Right lung (tissue), 2 donors: ENCODE measurements at regions not wholly inside any gene's neighbourhood (a gene's known extent, or its start where the extent isn't known, plus 50 kb on each side); places are given as distances from the start of the nearest gene placed in this dataset.
A peak's percentile ranks its signal among the peaks of the same experiment; 100 is the strongest.
"Not testable (repeated sequence)": the region's sequence is repeated elsewhere in the genome, so short reads cannot be mapped to it uniquely, and the experiment has no call there.

Experiments used
- DNase-seq, 2 donors: peaks; one replicate each; pipeline ENCODE4 v3.0.0-alpha.2; 2013

- not testable (repeated sequence) for DNase-seq
Observed at GRCh38 chr16:31581065-31581464, 53.4 kb downstream of the AHSP start.

GRCh38 chr16:31601737-31602384, 74.2 kb downstream of the AHSP start:
- not testable (repeated sequence) for DNase-seq

- DNase-seq, result no peak
Observed at GRCh38 chr16:31618130-31618529, 90.4 kb downstream of the AHSP start.

GRCh38 chr16:31636433-31636832, 108.7 kb downstream of the AHSP start:
- no peak for DNase-seq

DNA sequence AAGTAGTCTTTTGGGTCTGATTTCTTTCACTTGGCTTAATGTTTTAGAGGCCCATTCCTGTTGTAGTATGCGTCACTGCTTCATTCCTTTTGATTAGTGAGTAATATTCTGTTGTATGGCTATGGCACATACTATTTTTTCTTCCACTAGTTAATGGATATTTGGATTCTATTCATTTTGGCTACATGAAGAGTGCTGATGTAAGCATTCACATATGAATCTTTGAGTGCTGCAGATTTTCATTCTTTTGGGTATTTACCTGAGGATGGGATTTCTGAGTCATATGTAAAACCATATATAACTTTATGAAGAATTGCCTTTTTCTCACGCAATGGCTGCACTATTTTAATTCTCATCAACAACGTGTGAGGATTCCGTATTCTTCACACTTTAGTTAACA, 113.6 kb downstream of the AHSP start:
- no peak for DNase-seq

DNA sequence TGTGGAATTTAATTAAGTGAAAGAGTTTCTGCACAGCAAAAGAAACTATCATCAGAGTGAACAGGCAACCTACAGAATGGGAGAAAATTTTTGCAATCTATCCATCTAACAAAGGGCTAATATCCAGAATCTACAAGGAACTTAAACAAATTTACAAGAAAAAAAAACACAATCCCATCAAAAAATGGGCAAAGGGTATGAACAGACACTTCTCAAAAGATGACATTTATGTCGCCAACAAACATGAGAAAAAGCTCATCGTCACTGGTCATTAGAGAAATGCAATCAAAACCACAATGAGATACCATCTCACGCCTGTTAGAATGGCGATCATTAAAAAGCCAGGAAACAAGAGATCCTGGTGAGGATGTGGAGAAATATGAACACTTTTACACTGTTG, 128.0 kb downstream of the AHSP start:
- not testable (repeated sequence) for DNase-seq

DNA sequence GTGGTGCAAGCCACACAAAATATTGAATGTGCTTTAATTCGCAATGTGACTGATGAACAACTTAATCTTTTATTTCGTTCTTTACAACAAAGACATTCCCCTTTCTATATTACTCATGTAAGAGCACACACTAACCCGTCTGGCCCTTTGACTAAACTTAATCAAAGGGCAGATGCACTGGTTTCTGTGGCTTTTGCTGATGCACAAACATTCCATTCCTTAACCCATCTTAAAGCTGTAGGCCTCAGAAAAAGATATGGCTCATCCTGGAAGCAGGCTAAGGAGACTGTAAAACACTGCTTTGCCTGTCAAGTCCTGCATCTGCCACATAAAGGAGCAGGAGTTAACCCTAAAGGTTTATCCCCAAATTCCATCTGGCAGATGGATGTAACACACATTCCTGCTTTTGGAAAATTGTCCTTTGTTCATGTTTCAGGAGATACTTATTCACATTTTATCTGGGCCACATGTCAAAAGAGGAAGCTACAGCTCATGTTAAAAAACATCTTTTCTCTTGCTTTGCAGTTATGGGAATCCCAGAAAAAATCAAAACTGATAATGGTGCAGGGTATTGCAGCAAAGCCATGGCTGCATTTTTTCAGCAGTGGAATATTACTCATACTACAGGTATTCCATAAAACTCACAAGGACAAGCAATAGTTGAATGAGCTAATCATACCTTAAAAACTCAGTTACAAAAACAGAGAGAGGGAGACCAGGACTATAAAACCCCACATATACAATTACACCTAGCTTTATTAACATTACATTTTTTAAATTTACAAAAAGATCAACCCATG, 137.2 kb downstream of the AHSP start:
- no peak for DNase-seq

- DNase-seq, result no peak
Observed at GRCh38 chr16:31674686-31675085, 147.0 kb downstream of the AHSP start.

- DNase-seq, result no peak
Observed at GRCh38 chr16:31676731-31677130, 149.0 kb downstream of the AHSP start.

GRCh38 chr16:31678649-31679325, 151.1 kb downstream of the AHSP start:
- DNase-seq, result no peak

GRCh38 chr16:31689331-31689730, 161.6 kb downstream of the AHSP start:
- not testable (repeated sequence) for DNase-seq

GRCh38 chr16:31692338-31692737, 164.6 kb downstream of the AHSP start:
- not testable (repeated sequence) for DNase-seq

- DNase-seq, result no peak
Observed at GRCh38 chr16:31693733-31694132, 166.0 kb downstream of the AHSP start.

DNA sequence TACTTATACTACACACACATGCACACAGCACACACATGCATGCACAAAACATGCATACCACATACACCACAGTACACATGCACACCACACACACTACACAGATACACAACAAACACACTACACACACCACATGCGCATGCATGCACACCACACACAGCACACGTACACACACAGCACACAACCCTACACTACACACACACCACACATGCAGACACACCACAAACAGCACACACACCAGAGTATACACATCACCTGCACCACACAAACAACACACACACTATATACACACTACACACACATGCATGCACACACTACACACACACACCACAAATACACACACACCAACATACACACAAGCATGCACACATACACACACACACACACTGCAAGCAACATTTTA, 166.8 kb downstream of the AHSP start:
- no peak for DNase-seq

DNA sequence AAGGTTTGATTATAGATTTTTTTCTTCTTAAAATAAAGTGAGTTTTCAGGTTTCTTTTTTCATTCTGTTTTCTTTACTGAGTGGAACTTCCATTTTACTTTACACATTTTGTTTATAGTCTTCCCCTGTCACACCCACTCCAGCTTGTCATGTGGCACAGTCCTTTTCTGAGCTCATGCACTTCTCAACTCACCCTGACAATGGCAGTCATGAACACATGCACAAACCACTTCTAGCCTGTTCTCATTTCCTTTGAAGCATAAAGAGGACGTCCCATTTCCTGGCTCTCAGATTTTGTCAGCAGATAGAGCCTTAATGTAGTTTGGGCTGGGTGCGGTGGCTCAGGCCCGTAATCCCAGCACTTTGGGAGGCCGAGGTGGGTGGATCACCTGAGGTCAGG, 168.0 kb downstream of the AHSP start:
- no peak for DNase-seq

GRCh38 chr16:31696968-31697743, 169.5 kb downstream of the AHSP start:
- DNase-seq, result no peak

DNA sequence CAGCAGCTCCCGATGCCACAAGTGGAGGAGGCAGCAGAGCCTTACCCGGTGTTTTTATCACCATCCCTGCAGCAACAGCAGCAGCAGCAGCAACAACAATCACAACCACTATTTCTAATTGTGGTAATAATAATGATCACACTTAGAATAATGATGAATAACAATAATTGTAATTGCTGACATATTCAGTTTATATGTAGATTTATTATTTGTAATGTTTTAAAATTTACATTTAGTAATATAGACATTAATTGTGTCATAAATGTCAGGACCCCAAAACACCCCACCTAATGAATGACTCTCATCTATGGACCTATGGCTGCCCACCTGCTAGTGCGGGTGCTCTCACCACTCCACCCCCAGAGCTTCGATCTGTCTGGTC, 170.0 kb downstream of the AHSP start:
- no peak for DNase-seq

- DNase-seq, result no peak
Observed at GRCh38 chr16:31698901-31699300, 171.2 kb downstream of the AHSP start.

DNA sequence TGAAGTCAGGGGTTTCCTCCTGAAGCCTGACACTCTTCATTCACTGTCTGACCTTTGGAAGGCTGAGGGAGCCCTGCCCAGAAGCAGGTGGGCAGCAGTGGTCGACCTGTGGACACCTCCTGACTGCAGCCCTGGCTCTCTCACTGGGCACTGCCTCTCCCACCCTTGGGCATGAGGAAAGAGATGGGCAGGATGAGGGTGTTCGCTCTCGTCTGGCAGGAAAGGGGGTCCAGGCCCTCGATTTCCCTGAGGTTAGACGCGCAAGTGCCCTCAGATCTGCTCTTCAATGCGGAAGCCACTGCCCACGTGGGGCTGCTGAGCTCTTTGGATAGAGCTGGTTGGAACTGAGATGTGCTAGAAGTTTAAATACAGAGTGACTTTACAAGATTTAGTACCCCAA, 171.9 kb downstream of the AHSP start:
- DNase-seq, result no peak

GRCh38 chr16:31700200-31700529, 172.5 kb downstream of the AHSP start:
- no peak for DNase-seq

GRCh38 chr16:31700530-31701388, 172.8 kb upstream of the ZNF267 start:
- DNase-seq, result peak; percentile 63 to 67
